T-helper 22 cell (primary cell): ENCODE measurements at regions not wholly inside any gene's neighbourhood (a gene's known extent, or its start where the extent isn't known, plus 50 kb on each side); places are given as distances from the start of the nearest gene placed in this dataset.

ENCODE experiments used
- DNase-seq: peaks from one replicate; pipeline ENCODE4 v3.0.0-alpha.2; 2020; ENCODE audit warnings: low read depth

- no peak for DNase-seq
These were observed 110.4 kb upstream of the MBNL2 start for GRCh38 chr13:97111756-97112155.

GRCh38 chr13:97112446-97113152, 109.5 kb upstream of the MBNL2 start:
- no peak for DNase-seq

DNA sequence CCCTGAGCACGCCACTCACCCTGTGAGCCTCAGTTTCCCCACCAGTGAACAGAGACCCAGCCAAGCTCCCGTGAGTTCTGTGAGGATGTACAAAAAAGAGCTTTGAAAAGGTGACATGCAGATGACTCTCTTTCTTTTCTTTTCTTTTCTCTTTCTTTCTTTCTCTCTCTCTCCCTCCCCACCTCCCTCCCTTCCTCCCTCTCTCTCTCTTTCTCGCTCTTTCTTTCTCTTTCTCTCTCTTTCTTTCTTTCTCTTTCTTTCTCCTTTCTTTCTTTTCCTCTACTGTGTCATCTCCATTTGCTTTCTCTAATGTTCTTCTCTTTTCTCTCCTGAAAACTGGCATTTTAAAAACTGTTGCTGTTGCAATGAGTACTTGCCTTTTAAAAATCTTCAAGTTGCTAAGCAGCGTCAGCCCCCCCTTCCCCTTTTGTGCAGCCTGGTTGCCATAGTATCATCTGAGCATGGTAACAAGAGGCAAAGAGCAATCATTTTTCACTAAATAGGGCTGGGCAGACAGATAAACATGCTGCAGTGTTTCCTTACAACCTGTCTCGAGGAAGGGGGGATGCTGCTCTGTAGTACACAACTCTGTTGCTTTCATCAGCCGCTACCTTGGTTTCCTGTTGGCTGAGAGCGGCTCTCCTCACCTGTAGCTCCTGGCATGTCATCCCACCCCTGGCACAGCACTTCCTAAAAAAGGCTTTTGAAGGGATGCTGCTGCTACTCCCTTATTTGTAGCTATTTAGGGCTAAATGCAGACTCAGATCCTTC, 108.7 kb upstream of the MBNL2 start:
- no peak for DNase-seq

DNA sequence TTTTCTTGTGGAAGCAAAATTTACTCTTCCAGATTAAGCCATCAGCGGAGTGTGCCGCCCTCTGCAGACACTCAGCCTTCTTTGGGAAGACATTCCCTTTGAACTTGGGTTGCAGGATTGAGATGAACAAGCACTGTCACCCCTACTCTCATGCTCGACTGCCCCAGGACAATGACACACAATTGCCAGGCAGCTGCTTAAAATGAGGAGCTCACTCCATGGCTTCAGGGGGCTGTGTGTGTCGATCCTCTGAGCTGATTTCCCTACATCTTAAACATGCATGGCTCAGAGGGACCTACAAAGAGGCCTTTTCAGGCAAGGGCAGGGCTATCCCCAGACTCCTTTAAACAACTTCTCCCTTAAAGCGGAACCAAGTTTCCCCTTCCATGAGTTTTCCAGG, 107.5 kb upstream of the MBNL2 start:
- no peak for DNase-seq

DNA sequence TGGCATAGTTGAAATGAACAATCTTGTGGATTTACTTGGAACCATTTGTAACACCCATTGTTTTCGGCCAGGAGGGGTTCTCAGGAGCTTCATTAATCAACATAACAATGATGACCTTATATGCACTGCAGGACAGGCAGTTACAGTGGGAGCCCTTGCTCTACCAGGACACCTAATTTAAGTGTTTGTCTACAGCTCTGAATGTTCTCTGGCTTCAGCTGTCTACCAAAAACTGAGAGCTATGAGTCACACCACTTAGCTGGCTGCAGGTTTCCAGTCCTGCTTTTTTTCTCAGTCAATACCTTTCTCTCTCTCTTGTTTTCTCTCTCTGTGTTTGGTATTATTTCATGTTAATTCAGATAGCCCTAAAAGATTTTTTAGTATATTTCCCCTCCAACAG, 105.4 kb upstream of the MBNL2 start:
- no peak for DNase-seq

DNA sequence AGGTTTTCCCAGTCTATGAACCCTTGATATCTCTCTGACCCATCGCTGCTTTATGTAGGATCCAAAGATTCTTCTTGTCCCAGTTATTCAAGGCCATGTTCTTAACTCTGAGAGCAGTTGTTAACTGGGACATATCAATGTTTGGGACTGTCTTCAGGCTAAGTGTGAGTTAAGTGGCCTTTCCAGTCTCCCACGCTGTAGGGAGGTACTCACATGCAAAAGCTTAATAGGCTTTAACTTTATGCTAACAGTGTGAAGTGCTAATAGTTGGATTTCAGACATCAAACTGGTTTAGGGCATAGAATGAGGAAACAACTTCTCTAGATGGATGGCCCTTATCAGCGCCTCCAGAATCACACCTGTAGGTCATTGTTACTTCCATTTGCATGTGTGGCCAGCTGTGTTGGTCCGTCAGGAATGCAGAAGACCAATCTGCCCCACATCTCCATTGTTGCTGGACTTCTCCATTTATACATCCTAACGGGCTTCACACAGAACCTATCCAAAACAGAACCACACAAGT, 104.7 kb upstream of the MBNL2 start:
- no peak for DNase-seq

DNA sequence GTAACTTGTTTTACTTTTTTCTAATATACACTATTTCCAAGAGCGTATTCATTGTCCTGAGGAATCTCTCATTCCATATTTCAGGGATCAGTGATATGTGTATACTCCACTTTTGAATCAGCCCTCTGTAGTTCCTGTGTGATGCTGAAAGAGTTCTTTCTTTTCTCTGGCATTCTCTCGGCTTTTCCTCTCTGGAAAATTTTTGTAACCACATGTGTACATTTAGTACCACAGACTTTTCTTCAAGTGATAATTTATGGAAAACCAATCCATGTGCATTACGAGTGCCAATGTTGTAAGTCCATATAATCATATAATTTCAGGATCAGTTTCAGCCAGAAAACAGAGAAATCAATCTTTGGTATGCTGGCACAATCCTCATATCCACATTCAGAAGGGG, 102.2 kb upstream of the MBNL2 start:
- no peak for DNase-seq

GRCh38 chr13:97120346-97120745, 101.8 kb upstream of the MBNL2 start:
- DNase-seq: no peak

- no peak for DNase-seq
These were observed 101.2 kb upstream of the MBNL2 start for GRCh38 chr13:97120976-97121375.

DNA sequence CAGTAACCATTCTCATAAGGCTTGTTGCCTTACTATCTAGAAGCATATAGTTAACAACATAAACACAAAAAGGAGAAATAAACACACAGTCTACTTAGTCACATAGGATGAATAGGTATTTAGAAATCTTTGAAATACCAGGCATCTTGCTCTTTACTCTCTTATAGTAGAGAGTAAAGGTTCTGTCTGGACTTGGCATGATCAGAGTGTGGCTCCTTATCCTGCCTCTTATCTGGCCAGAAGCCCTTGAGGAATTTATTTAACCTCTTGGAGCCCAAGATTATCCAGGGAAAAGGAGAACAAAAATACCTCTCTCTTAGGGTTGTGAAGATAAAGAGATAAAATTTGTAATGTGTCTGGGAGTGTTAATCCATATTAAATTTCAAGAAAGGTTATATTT, 100.2 kb upstream of the MBNL2 start:
- DNase-seq: no peak

DNA sequence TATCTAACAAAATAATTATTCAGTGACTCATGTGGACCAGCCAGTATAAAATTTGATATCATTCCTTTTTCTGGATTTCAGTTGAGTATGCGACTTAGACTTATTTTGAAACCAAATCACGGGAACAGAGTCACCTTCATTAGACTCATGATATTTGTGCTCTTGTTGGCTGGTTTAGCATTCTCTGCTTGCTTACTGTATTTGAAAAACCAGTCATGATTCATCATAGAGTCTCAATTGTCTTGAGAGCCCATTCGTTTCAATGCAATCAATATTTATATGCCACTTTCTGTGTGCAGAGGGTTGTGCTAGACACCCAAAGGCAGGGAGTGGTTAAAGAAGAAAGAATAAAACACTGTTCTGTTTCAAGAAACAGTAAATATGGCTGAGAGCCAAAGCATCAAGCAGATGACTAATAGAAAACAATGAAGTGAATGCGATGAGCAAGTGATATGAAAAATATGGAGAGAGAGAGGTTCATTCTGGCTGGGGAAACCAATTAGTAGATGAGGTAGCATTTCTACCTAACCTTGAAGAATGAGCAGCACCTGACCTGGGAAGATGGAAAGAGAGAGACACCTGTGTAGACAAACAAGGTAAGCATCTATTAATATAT, 99.6 kb upstream of the MBNL2 start:
- DNase-seq: no peak

DNA sequence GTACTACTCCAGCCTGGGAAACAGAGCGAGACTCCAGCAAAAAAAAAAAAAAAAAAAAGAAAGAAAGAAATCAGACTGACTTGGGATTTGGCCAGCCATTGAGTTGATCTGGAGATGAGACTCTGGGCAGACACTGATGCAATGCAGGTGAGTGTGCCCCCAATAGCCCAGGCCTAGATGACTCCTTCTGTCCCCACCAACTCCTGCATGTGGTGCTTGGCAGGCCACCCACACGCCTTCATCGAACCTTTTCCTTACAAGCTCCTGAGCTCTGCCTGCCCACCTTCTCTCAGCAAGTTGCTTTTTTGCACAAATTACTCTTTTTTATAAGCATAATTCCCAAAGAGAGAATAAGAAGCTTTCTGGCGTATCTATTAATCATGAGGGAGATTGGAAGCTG, 97.9 kb upstream of the MBNL2 start:
- DNase-seq: no peak

GRCh38 chr13:97124915-97125809, 97.0 kb upstream of the MBNL2 start:
- no peak for DNase-seq

- DNase-seq: no peak
These were observed 96.1 kb upstream of the MBNL2 start for GRCh38 chr13:97125810-97126738.

GRCh38 chr13:97127842-97128241, 94.3 kb upstream of the MBNL2 start:
- no peak for DNase-seq

GRCh38 chr13:97130190-97130589, 91.9 kb upstream of the MBNL2 start:
- DNase-seq: no peak

- no peak for DNase-seq
These were observed 90.7 kb upstream of the MBNL2 start for GRCh38 chr13:97131447-97131846.

DNA sequence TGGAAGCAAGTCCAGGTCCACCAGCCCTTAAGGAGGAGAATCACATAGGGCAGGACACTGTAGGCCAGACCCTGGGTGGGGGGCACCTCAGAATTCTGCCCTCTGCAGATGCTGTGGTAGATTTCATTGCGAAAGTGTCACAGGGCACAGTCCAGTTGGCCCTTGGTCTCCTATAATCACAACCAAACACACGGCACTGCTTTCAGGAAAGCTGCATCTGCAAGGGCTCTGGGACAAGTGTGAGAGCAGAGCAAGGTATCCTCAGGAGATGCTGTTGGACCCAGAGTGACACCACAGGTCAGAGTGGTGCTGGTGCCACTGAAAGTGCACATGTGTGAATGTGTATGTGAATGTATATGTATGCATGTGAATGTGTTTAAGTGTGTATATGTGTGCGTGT, 88.6 kb upstream of the MBNL2 start:
- DNase-seq: no peak

- no peak for DNase-seq
These were observed 88.2 kb upstream of the MBNL2 start for GRCh38 chr13:97133955-97134354.

GRCh38 chr13:97134364-97135095, 87.6 kb upstream of the MBNL2 start:
- DNase-seq: no peak
